ENCODE measurements at regions not wholly inside any gene's neighbourhood (a gene's known extent, or its start where the extent isn't known, plus 50 kb on each side); places are given as distances from the start of the nearest gene placed in this dataset.

DNA sequence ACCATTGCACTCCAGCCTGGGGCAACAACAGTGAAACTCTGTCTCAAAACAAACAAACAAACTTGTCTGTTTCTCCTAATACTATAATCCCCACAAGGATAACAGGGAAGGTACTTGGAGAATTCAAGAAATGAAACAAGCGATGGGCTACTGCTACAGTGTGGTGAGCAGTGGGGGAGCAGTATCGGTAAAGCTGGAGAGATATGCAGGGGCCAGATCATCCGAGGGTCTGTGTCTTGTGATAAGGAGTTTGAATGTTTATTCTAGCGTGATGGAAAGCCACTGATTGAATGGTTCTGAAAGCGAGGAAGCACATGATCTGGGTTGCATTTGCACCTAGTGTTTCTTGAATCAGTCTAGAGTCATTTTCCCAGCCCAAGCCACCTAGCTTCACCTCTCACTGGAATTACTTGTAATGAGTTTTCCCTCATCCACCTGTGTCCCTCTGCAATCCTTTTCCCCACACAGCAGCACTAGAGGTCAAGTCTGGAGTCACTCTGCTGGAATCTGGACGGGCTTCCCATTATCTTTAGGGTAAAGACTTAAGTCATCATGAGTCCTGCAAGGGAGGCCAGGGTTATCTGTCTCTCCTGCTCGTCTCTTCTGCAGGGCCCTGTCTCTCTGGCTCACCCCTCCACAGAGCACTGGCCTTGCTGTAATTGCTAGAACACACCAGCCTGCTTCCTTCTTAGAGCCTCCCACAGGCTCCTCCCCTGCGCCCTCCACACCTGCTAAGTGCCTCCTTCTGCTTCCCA lies 162.3 kb downstream of the KLF5 start:
- Histone ChIP-seq H3K27me3 (replicated peaks; ENCODE audit: control insufficient read depth, insufficient read depth, low read length) (no peaks in the 10 kb centered on the region), H3K4me3 (replicated peaks; ENCODE audit: low read depth, low read length) (no peak overlapping the region), H3K36me3 (ENCODE audit: control insufficient read depth, insufficient read depth, low read length) (no peaks in the 10 kb centered on the region)
- no peak for TF ChIP-seq CTCF (IDR thresholded peaks at IDR 0.05; ENCODE audit: insufficient read depth, low read length, poor library complexity, severe bottlenecking)
- no peak for DNase-seq (ENCODE audit: extremely low read depth, insufficient read length)

- H3K27me3 ChIP-seq (replicated peaks; ENCODE audit: control insufficient read depth, insufficient read depth, low read length), result no peaks in the 10 kb centered on the region
- no peaks in the 10 kb centered on the region for H3K36me3 ChIP-seq (ENCODE audit: control insufficient read depth, insufficient read depth, low read length)
- H3K4me3 ChIP-seq (replicated peaks; ENCODE audit: low read depth, low read length), result no peak overlapping the region
- no peak for DNase-seq (ENCODE audit: extremely low read depth, insufficient read length)
- TF ChIP-seq CTCF (IDR thresholded peaks at IDR 0.05; ENCODE audit: insufficient read depth, low read length, poor library complexity, severe bottlenecking), result no peak
These were observed 159.4 kb downstream of the KLF5 start for GRCh38 chr13:73218181-73218580.

DNA sequence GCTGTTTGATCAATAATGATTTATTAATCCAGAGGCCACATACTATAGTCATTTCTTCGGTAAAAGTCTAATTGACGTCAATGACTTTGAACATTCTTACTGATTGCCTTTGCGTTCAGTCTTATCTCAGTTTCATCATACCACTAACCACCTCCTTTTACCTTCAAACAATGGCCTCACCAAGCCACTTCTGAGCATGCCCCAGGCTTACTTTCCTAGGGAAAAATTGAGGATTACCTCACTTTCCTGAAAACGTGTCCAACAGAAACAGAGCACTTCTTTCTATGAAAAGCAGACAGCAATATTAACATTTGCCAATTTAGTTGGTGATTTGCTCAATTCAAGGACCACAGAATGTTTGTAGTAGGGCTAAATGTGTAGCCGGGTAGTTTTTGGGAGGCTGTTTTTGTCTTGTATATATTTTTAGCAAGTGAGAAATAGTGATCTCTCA lies 157.6 kb downstream of the KLF5 start:
- no peak overlapping the region for H3K4me3 ChIP-seq (replicated peaks; ENCODE audit: low read depth, low read length)
- TF ChIP-seq CTCF (IDR thresholded peaks at IDR 0.05; ENCODE audit: insufficient read depth, low read length, poor library complexity, severe bottlenecking), result no peak
- no peaks in the 10 kb centered on the region for H3K36me3 ChIP-seq (ENCODE audit: control insufficient read depth, insufficient read depth, low read length)
- no peaks in the 10 kb centered on the region for H3K27me3 ChIP-seq (replicated peaks; ENCODE audit: control insufficient read depth, insufficient read depth, low read length)
- no peak for DNase-seq (ENCODE audit: extremely low read depth, insufficient read length)

DNA sequence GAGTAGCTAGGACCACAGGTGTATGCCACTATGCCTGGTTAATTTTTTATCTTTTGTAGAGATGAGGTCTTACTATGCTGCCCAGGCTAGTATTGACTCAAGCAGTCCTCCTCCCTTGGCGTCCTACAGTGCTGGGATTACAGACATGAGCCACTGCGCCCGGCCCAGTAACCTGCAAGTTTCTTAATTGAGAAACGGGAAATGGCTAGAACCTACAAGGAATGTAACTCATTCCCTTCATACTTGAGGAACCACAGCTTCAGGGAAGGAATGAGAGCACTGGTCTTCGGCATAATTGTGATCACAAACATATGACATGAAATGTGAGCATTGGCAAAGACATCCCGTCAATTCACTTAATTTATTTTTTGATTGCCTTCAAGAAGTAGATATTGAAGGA lies 157.0 kb downstream of the KLF5 start:
- Histone ChIP-seq H3K27me3 (replicated peaks; ENCODE audit: control insufficient read depth, insufficient read depth, low read length) (no peaks in the 10 kb centered on the region; the same call in 1 of the 2 replicates), H3K36me3 (ENCODE audit: control insufficient read depth, insufficient read depth, low read length) (no peaks in the 10 kb centered on the region), H3K4me3 (replicated peaks; ENCODE audit: low read depth, low read length) (no peak overlapping the region)
- TF ChIP-seq CTCF (IDR thresholded peaks at IDR 0.05; ENCODE audit: insufficient read depth, low read length, poor library complexity, severe bottlenecking), result no peak
- no peak for DNase-seq (ENCODE audit: extremely low read depth, insufficient read length)

GRCh38 chr13:73212482-73212881 lies 153.7 kb downstream of the KLF5 start:
- no peak for TF ChIP-seq CTCF (IDR thresholded peaks at IDR 0.05; ENCODE audit: insufficient read depth, low read length, poor library complexity, severe bottlenecking)
- no peaks in the 10 kb centered on the region for H3K36me3 ChIP-seq (ENCODE audit: control insufficient read depth, insufficient read depth, low read length)
- no peaks in the 10 kb centered on the region; the same call in 1 of the 2 replicates for H3K27me3 ChIP-seq (replicated peaks; ENCODE audit: control insufficient read depth, insufficient read depth, low read length)
- no peak for DNase-seq (ENCODE audit: extremely low read depth, insufficient read length)
- no peak overlapping the region for H3K4me3 ChIP-seq (replicated peaks; ENCODE audit: low read depth, low read length)
